HepG2 (cell line): ENCODE measurements at regions not wholly inside any gene's neighbourhood (a gene's known extent, or its start where the extent isn't known, plus 50 kb on each side); places are given as distances from the start of the nearest gene placed in this dataset.

ENCODE experiments used
- ATAC-seq: fragments of 200-7000 bp; cut with Tn5 transposase; 3 replicates; pipeline ENCODE4 v1.9.1; 2020; ENCODE audit warnings: mild to moderate bottlenecking, moderate library complexity
- BruUV-seq: library from RNA; stranded (reverse); fragments of 400-500 nt; replicated peaks from 2 replicates; lab custom pipeline; 2021; lab: Mats Ljungman, UMichigan
- CTCF ChIA-PET: fragments of 300-600 bp; formaldehyde crosslinking; extraction: SDS; loops from one replicate; lab custom pipeline; 2021; ENCODE audit warnings: low total read pairs, inconsistent platforms, low intra/inter-chr PET ratio; lab: Yijun Ruan, JAX
- POLR2A ChIA-PET: fragments of 350-600 bp; sonication (Branson Sonifier 250); formaldehyde crosslinking; loops from one replicate; lab custom pipeline; 2020; ENCODE audit warnings: antibody characterized with exemption, inconsistent platforms; lab: Yijun Ruan, JAX
- DNase-seq: peaks from one replicate; pipeline ENCODE4 v3.0.0-alpha.2; 2015; ENCODE audit warnings: low spot score
- FAIRE-seq: peaks from 3 replicates; lab custom pipeline; 2011; peaks lifted over from hg19 to GRCh38; lab: Jason Lieb, UNC
- H2AFZ ChIP-seq: one replicate; pipeline ENCODE4 v1.6.1; 2011; ENCODE audit warnings: low read length, inconsistent platforms
- H3K27ac ChIP-seq: fragments of 300-600 bp; 3 replicates; pipeline ENCODE4 v1.8.0; 2011; ENCODE audit warnings: mixed run types, mild to moderate bottlenecking, mixed read lengths, low read length, inconsistent platforms; ENCODE audit not compliant: insufficient read depth; ENCODE audit errors: extremely low read length
- H3K27me3 ChIP-seq, 2 experiments: fragments of 200-600 bp in 1 of 2; 2 replicates in 1 of 2; 3 replicates in 1 of 2; pipeline versions ENCODE4 v1.6.0 to v1.8.0; 2011; ENCODE audit warnings: low read length in 2 of 2, mild to moderate bottlenecking in 2 of 2, moderate library complexity in 2 of 2, inconsistent platforms in 1 of 2; ENCODE audit not compliant: insufficient read depth in 2 of 2, control insufficient read depth in 1 of 2
- H3K36me3 ChIP-seq, 2 experiments: fragments of 200-600 bp in 1 of 2; replicated peaks in 1 of 2; 2 replicates in 1 of 2; 3 replicates in 1 of 2; pipeline versions ENCODE4 v1.5.1 to v1.8.0; 2011; ENCODE audit warnings: low read length in 2 of 2, inconsistent platforms in 1 of 2; ENCODE audit not compliant: insufficient read depth in 2 of 2, control insufficient read depth in 1 of 2
- H3K4me1 ChIP-seq: 2 replicates; pipeline ENCODE4 v1.5.1; 2012; ENCODE audit warnings: low read length, inconsistent platforms; ENCODE audit not compliant: insufficient read depth
- H3K4me2 ChIP-seq: 2 replicates; pipeline ENCODE4 v1.6.0; 2011; ENCODE audit warnings: low read depth, low read length, inconsistent platforms
- H3K4me3 ChIP-seq, 3 experiments: fragments of 200-600 bp in 1 of 3; sonication (generic), shearing (Covaris generic) in 1 of 3; replicated peaks in 1 of 3; 2 replicates each; pipeline ENCODE4 v1.5.1; 2011 to 2016; ENCODE audit warnings: low read length in 3 of 3, inconsistent platforms in 2 of 3, low read depth in 2 of 3, mild to moderate bottlenecking in 2 of 3, control low read depth in 1 of 3, mixed read lengths in 1 of 3; ENCODE audit not compliant: insufficient read depth in 1 of 3
- H3K79me2 ChIP-seq: one replicate; pipeline ENCODE4 v1.6.1; 2011; ENCODE audit warnings: low read length, inconsistent platforms; ENCODE audit not compliant: insufficient read depth
- H3K9ac ChIP-seq: 2 replicates; pipeline ENCODE4 v1.6.0; 2011; ENCODE audit warnings: mild to moderate bottlenecking, low read depth, low read length, inconsistent platforms; ENCODE audit not compliant: insufficient read depth
- H3K9me3 ChIP-seq: 2 replicates; pipeline ENCODE4 v1.5.1; 2012; ENCODE audit warnings: mild to moderate bottlenecking, low read length
- H4K20me1 ChIP-seq: 2 replicates; pipeline ENCODE4 v1.6.0; 2011; ENCODE audit warnings: inconsistent platforms, mild to moderate bottlenecking, low read length, moderate library complexity; ENCODE audit not compliant: insufficient read depth
- GATA4 ChIP-seq: sonication (generic); IDR thresholded peaks from 2 replicates; pipeline ENCODE4 v1.6.1; 2016; ENCODE audit warnings: antibody characterized with exemption, low read depth, borderline replicate concordance
- MIXL1 ChIP-seq: IDR thresholded peaks from 2 replicates; pipeline ENCODE4 v1.6.1; 2016
- PHF8 ChIP-seq: sonication (generic); formaldehyde crosslinking; IDR thresholded peaks from 2 replicates; pipeline ENCODE4 v1.5.0; 2020; ENCODE audit warnings: missing genetic modification reagents
- SIN3B ChIP-seq: fragments of 150-350 bp; IDR thresholded peaks from 2 replicates; pipeline ENCODE4 v1.6.1; 2014; ENCODE audit warnings: low read length
- ZNF260 ChIP-seq: sonication (generic); formaldehyde crosslinking; IDR thresholded peaks from 2 replicates; pipeline ENCODE4 v1.4.0; 2020; ENCODE audit warnings: missing genetic modification reagents, low read depth, mild to moderate bottlenecking, borderline replicate concordance
- ZNF296 ChIP-seq: sonication (generic); formaldehyde crosslinking; conservative IDR thresholded peaks from 2 replicates; pipeline ENCODE4 v1.5.0; 2020; ENCODE audit warnings: mild to moderate bottlenecking, missing genetic modification reagents
- ZNF460 ChIP-seq: sonication (generic); formaldehyde crosslinking; IDR thresholded peaks from 2 replicates; pipeline ENCODE4 v1.5.1; 2020; ENCODE audit warnings: missing genetic modification reagents, mild to moderate bottlenecking, borderline replicate concordance
- ZNF75D ChIP-seq: sonication (generic); formaldehyde crosslinking; IDR thresholded peaks from 2 replicates; pipeline ENCODE4 v1.8.1; 2023; ENCODE audit warnings: missing genetic modification reagents, mild to moderate bottlenecking, borderline replicate concordance
- whole genome bisulfite sequencing: methylation state at CpG from one replicate; pipeline ENCODE4 v1.1.6; 2017; ENCODE audit warnings: low lambda C conversion rate; 5-methylcytosine and 5-hydroxymethylcytosine counted together
- in situ Hi-C: cut with HindIII; loops from 2 replicates; pipeline ENCODE4 v1.10.0; 2017; ENCODE audit warnings: low pct_unique_long_range_greater_than_20kb; ENCODE audit not compliant: extremely low pct_ligation_motif_present
- intact Hi-C: fragments of 100-400 bp; cut with micrococcal nuclease; formaldehyde crosslinking; loops from one replicate; pipeline ENCODE4 v1.10.0; 2022; ENCODE audit not compliant: unreplicated experiment
- TF ChIP-seq, protein P1 (sequence below): sonication (generic); formaldehyde crosslinking; IDR thresholded peaks from 2 replicates; pipeline ENCODE4 v1.5.0; 2020; ENCODE audit warnings: mild to moderate bottlenecking, missing genetic modification reagents
- TF ChIP-seq, protein P2 (sequence below): sonication (generic); formaldehyde crosslinking; IDR thresholded peaks from 2 replicates; pipeline ENCODE4 v1.4.0; 2020; ENCODE audit warnings: missing genetic modification reagents
- TF ChIP-seq, protein P3 (sequence below): sonication (generic); formaldehyde crosslinking; IDR thresholded peaks from 2 replicates; pipeline ENCODE4 v1.4.0; 2020; ENCODE audit warnings: missing genetic modification reagents
- TF ChIP-seq, protein P4 (sequence below): sonication (generic); formaldehyde crosslinking; IDR thresholded peaks from 2 replicates; pipeline ENCODE4 v1.5.0; 2020; ENCODE audit warnings: mild to moderate bottlenecking, missing genetic modification reagents

DNA sequence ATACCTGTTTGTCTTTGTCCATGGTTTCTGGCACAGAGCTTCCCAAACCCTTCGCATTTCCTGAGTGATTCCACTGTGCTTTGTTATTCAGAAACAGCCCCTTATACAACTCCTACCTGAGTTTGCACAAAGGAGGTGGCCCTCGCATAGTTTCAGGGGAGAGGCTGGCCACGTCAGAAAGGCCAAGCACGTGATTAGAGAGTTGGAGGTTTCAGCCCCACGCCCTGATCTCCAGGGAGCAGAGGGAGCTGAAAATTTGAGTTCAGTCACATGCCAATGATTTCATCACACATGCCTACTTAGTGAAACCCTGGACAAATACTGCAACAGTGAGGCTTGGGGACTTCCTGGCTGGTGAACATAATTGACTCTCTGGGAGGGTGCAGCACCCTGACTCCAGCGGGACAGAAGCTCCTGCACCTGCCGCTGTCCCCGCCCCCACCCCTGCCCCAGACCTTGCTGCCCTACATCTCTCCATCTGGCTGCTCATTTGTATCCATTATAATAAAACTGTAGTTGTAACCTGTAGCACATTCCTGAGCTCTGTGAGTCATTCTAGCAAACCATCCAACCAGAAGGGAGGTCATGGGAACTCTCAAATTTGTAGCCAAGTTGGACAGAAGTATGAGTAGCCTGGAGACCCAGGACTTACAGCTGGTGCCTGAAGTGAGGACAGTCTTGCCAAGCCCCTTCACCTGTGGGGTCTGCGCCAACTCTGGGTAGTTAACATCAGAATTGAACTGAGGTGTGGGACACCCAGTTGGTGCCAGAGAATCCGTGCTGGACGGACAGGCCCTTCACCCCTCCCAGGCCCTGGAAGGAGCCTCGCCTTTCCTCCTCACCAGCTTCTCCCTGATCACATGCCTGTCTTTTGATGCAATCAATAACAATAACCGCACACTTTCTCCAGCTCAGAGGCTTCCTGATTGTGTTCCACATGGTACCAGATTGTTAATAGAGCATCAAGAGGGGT is 224.3 kb downstream of the ANAPC1 start:
- FAIRE-seq: peak; percentile 70
- 33% methylated on average over 13 of the region's 13 CpGs for WGBS
- BruUV-seq: no TSS peak
- TF ChIP-seq, protein P1, sequence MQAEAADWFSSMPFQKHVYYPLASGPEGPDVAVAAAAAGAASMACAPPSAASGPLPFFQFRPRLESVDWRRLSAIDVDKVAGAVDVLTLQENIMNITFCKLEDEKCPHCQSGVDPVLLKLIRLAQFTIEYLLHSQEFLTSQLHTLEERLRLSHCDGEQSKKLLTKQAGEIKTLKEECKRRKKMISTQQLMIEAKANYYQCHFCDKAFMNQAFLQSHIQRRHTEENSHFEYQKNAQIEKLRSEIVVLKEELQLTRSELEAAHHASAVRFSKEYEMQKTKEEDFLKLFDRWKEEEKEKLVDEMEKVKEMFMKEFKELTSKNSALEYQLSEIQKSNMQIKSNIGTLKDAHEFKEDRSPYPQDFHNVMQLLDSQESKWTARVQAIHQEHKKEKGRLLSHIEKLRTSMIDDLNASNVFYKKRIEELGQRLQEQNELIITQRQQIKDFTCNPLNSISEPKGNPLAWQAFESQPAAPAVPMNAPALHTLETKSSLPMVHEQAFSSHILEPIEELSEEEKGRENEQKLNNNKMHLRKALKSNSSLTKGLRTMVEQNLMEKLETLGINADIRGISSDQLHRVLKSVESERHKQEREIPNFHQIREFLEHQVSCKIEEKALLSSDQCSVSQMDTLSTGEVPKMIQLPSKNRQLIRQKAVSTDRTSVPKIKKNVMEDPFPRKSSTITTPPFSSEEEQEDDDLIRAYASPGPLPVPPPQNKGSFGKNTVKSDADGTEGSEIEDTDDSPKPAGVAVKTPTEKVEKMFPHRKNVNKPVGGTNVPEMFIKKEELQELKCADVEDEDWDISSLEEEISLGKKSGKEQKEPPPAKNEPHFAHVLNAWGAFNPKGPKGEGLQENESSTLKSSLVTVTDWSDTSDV: no peak
- TF ChIP-seq MIXL1 (CRISPR knock-in tag): no peak
- no peak for TF ChIP-seq ZNF460 (CRISPR knock-in tag)
- TF ChIP-seq, protein P2, sequence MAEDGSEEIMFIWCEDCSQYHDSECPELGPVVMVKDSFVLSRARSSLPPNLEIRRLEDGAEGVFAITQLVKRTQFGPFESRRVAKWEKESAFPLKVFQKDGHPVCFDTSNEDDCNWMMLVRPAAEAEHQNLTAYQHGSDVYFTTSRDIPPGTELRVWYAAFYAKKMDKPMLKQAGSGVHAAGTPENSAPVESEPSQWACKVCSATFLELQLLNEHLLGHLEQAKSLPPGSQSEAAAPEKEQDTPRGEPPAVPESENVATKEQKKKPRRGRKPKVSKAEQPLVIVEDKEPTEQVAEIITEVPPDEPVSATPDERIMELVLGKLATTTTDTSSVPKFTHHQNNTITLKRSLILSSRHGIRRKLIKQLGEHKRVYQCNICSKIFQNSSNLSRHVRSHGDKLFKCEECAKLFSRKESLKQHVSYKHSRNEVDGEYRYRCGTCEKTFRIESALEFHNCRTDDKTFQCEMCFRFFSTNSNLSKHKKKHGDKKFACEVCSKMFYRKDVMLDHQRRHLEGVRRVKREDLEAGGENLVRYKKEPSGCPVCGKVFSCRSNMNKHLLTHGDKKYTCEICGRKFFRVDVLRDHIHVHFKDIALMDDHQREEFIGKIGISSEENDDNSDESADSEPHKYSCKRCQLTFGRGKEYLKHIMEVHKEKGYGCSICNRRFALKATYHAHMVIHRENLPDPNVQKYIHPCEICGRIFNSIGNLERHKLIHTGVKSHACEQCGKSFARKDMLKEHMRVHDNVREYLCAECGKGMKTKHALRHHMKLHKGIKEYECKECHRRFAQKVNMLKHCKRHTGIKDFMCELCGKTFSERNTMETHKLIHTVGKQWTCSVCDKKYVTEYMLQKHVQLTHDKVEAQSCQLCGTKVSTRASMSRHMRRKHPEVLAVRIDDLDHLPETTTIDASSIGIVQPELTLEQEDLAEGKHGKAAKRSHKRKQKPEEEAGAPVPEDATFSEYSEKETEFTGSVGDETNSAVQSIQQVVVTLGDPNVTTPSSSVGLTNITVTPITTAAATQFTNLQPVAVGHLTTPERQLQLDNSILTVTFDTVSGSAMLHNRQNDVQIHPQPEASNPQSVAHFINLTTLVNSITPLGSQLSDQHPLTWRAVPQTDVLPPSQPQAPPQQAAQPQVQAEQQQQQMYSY (CRISPR knock-in tag): no peak
- TF ChIP-seq, protein P3, sequence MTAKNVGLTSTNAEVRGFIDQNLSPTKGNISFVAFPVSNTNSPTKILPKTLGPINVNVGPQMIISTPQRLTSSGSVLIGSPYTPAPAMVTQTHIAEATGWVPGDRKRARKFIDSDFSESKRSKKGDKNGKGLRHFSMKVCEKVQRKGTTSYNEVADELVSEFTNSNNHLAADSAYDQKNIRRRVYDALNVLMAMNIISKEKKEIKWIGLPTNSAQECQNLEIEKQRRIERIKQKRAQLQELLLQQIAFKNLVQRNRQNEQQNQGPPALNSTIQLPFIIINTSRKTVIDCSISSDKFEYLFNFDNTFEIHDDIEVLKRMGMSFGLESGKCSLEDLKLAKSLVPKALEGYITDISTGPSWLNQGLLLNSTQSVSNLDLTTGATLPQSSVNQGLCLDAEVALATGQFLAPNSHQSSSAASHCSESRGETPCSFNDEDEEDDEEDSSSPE: no peak
- no peak for TF ChIP-seq ZNF75D (CRISPR knock-in tag)
- no peak for TF ChIP-seq ZNF260 (CRISPR knock-in tag)
- TF ChIP-seq PHF8 (CRISPR knock-in tag): no peak
- TF ChIP-seq GATA4: no peak
- TF ChIP-seq, protein P4, sequence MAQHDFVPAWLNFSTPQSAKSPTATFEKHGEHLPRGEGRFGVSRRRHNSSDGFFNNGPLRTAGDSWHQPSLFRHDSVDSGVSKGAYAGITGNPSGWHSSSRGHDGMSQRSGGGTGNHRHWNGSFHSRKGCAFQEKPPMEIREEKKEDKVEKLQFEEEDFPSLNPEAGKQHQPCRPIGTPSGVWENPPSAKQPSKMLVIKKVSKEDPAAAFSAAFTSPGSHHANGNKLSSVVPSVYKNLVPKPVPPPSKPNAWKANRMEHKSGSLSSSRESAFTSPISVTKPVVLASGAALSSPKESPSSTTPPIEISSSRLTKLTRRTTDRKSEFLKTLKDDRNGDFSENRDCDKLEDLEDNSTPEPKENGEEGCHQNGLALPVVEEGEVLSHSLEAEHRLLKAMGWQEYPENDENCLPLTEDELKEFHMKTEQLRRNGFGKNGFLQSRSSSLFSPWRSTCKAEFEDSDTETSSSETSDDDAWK (CRISPR knock-in tag): no peak
- TF ChIP-seq SIN3B: no peak
- TF ChIP-seq ZNF296 (CRISPR knock-in tag): no peak

More for the DNA sequence above, 224.3 kb downstream of the ANAPC1 start:
- Histone ChIP-seq H3K4me3 (no peak overlapping the region; a peak in 1 of 6 replicates), H2AFZ (no peak overlapping the region), H3K4me1 (peaks cover 29% of the 10 kb centered on the region), H3K9me3 (no peaks in the 10 kb centered on the region), H4K20me1 (no peaks in the 10 kb centered on the region), H3K27me3 (no peaks in the 10 kb centered on the region; a peak in 2 of 5 replicates), H3K9ac (no peak overlapping the region), H3K4me2 (peak overlapping the region; percentile 64), H3K79me2 (no peaks in the 10 kb centered on the region), H3K36me3 (no peaks in the 10 kb centered on the region), H3K27ac (no peak overlapping the region)
- peak; percentile 68 for ATAC-seq
- in situ Hi-C loops: loop anchor here (25.0 kb wide), 1 partner anchor 172 kb away; no protein-coding TSS in a partner anchor
- DNase-seq: peak; percentile 87
- intact Hi-C loops: loop anchor here (5.0 kb wide), 1 partner anchor 42 kb away; no protein-coding TSS in a partner anchor
- CTCF ChIA-PET: no interaction called here
- POLR2A ChIA-PET: interaction anchor here (1.2 to 1.6 kb wide), 3 partner anchors 20 to 41 kb away, joined by 3 to 11 read pairs (median 5); no protein-coding TSS in a partner anchor
